ENCODE measurements at regions not wholly inside any gene's neighbourhood (a gene's known extent, or its start where the extent isn't known, plus 50 kb on each side); places are given as distances from the start of the nearest gene placed in this dataset.
A peak's percentile ranks its signal among the peaks of the same experiment; 100 is the strongest.

- Histone ChIP-seq H3K23me2 (ENCODE audit: low read depth, low read length) (no peaks in the 10 kb centered on the region), H3K56ac (replicated peaks; ENCODE audit: insufficient read length, low read depth, low read length) (no peak overlapping the region), H3K4me2 (ENCODE audit: insufficient read depth in 1 of 2, low read depth in 2 of 2, low read length in 2 of 2) (no peak overlapping the region), H3K79me1 (ENCODE audit: low read depth, low read length) (no peaks in the 10 kb centered on the region), H4K5ac (ENCODE audit: insufficient read length, low read depth, low read length) (no peak overlapping the region), H4K91ac (replicated peaks; ENCODE audit: insufficient read length, low read length) (peak overlapping the region; percentile 7), H3K9me3 (ENCODE audit: insufficient read depth in 2 of 2, low read depth in 1 of 2, low read length in 1 of 2) (peaks cover 0 to 4% of the 10 kb centered on the region in 2 experiments; a peak in 2 of 4 replicates), H3K4me1 (replicated peaks in 1 of 4; ENCODE audit: control insufficient read depth in 3 of 4, insufficient read depth in 4 of 4, low read length in 3 of 4) (peaks cover 7 to 19% (median 13%) of the 10 kb centered on the region in 4 experiments), H2BK20ac (ENCODE audit: low read length) (no peak overlapping the region; the same call in 1 of the 2 replicates), H3K4me3 (ENCODE audit: extremely low read depth in 1 of 4, insufficient read depth in 2 of 4, low read depth in 3 of 4, low read length in 4 of 4) (no peak overlapping the region), H2AK5ac (ENCODE audit: low read depth, low read length) (no peak overlapping the region), H3K14ac (ENCODE audit: insufficient read length) (no peak overlapping the region), H3K27me3 (replicated peaks in 1 of 4; ENCODE audit: control insufficient read depth in 3 of 4, extremely low read depth in 1 of 4, insufficient read depth in 3 of 4, low read length in 3 of 4) (no peaks in the 10 kb centered on the region; a peak in 1 of 7 replicates), H2BK120ac (replicated peaks; ENCODE audit: low read depth, low read length) (no peak overlapping the region), H2BK15ac (ENCODE audit: low read length) (no peak overlapping the region), H2BK5ac (ENCODE audit: low read depth, low read length) (no peak overlapping the region), H3K4ac (replicated peaks; ENCODE audit: insufficient read length, low read depth, low read length) (no peak overlapping the region), H2AFZ (ENCODE audit: low read length) (0 out of 2 replicates have a peak overlapping the region, but pooled peaks have one; percentile 15), H3K23ac (ENCODE audit: insufficient read length) (no peak overlapping the region), H3K27ac (ENCODE audit: low read depth, low read length) (no peak overlapping the region), H3K18ac (ENCODE audit: extremely low read depth, low read length) (peak overlapping the region; percentile 42; the same call in 1 of the 2 replicates), H3K36me3 (ENCODE audit: control insufficient read depth in 2 of 4, insufficient read depth in 4 of 4, low read length in 3 of 4) (no peaks in the 10 kb centered on the region), H3K9ac (replicated peaks in 1 of 4; ENCODE audit: extremely low read depth in 1 of 4, low read depth in 3 of 4, low read length in 3 of 4) (no peak overlapping the region), H4K20me1 (replicated peaks in 1 of 2; ENCODE audit: control insufficient read depth in 1 of 2, insufficient read depth in 2 of 2, low read length in 2 of 2) (no peaks in the 10 kb centered on the region), H2BK12ac (ENCODE audit: low read depth, low read length) (peak overlapping the region; percentile 76; the same call in 1 of the 2 replicates), H4K8ac (ENCODE audit: extremely low read depth, insufficient read depth, low read length) (no peak overlapping the region), H3K79me2 (ENCODE audit: control insufficient read depth in 1 of 2, insufficient read depth in 2 of 2, low read length in 2 of 2) (no peaks in the 10 kb centered on the region)
- TF ChIP-seq TAF7 (optimal IDR thresholded peaks at IDR 0.05; ENCODE audit: borderline replicate concordance, low read depth, low read length) = no peak
- no peak for TF ChIP-seq SP4 (IDR thresholded peaks at IDR 0.05; ENCODE audit: low read length)
- no peak for TF ChIP-seq RAD21 (IDR thresholded peaks at IDR 0.05 in 1 of 2, conservative IDR thresholded peaks at IDR 0.05 in 1 of 2; ENCODE audit: low read depth in 2 of 2, low read length in 2 of 2)
- no peak for TF ChIP-seq PHF8 (conservative IDR thresholded peaks at IDR 0.05; ENCODE audit: low read depth, low read length)
- no peak for TF ChIP-seq CREB1 (IDR thresholded peaks at IDR 0.05)
- DNase-seq (ENCODE audit: low read depth in 1 of 2, low spot score in 2 of 2) (no peak), FAIRE-seq (no peak)
- CTCF ChIA-PET (ENCODE audit: partially characterized antibody) = no interaction called here
- WGBS, 2 experiments (ENCODE audit: extremely low coverage in 1 of 2, insufficient coverage in 1 of 2, insufficient read length in 1 of 2, insufficient replicate concordance in 2 of 2, low coverage in 1 of 2, low lambda C conversion rate in 2 of 2, missing lambda C conversion rate in 1 of 2) = 90% methylated on average over 2 of the region's 2 CpGs; no CpG with 5 or more reads in 1 of the 2 experiments
- POLR2A ChIA-PET (ENCODE audit: partially characterized antibody) = no interaction called here
Measured at GRCh38 chr3:72492240-72492639, 356.0 kb downstream of the SHQ1 start.

Measured in H1 (cell line).